Endothelial cell (in vitro differentiated cells): ENCODE measurements at regions not wholly inside any gene's neighbourhood (a gene's known extent, or its start where the extent isn't known, plus 50 kb on each side); places are given as distances from the start of the nearest gene placed in this dataset.

Experiments used
- DNase-seq: peaks from one replicate; pipeline ENCODE4 v3.0.0; 2021; ENCODE audit warnings: low spot score
- H3K27ac Mint-ChIP-seq: one replicate; pipeline ENCODE4 v1.8.0; 2021; ENCODE audit warnings: mixed read lengths, inconsistent platforms; ENCODE audit not compliant: unreplicated experiment
- H3K27me3 Mint-ChIP-seq: one replicate; pipeline ENCODE4 v1.8.0; 2021; ENCODE audit warnings: mild to moderate bottlenecking, moderate library complexity, mixed read lengths, inconsistent platforms; ENCODE audit not compliant: unreplicated experiment
- H3K36me3 Mint-ChIP-seq: one replicate; pipeline ENCODE4 v1.8.0; 2021; ENCODE audit warnings: mild to moderate bottlenecking, low read depth, mixed read lengths, inconsistent platforms; ENCODE audit not compliant: unreplicated experiment
- H3K4me1 Mint-ChIP-seq: one replicate; pipeline ENCODE4 v1.8.0; 2021; ENCODE audit warnings: mild to moderate bottlenecking, mixed read lengths, inconsistent platforms; ENCODE audit not compliant: unreplicated experiment
- H3K4me3 Mint-ChIP-seq: one replicate; pipeline ENCODE4 v1.8.0; 2021; ENCODE audit warnings: mild to moderate bottlenecking, mixed read lengths, inconsistent platforms; ENCODE audit not compliant: unreplicated experiment
- H3K9me3 Mint-ChIP-seq: one replicate; pipeline ENCODE4 v1.8.0; 2021; ENCODE audit warnings: mixed read lengths, inconsistent platforms; ENCODE audit not compliant: unreplicated experiment
- CTCF ChIP-seq: fragments of 200-600 bp; sonication (generic); IDR thresholded peaks from one replicate; pipeline ENCODE4 v1.5.0; 2021; ENCODE audit warnings: antibody characterized with exemption; ENCODE audit not compliant: unreplicated experiment

- H3K9me3 Mint-ChIP-seq, result no peaks in the 10 kb centered on the region
- H3K36me3 Mint-ChIP-seq, result peaks cover 5% of the 10 kb centered on the region
- peak overlapping the region; percentile 30 for H3K27ac Mint-ChIP-seq
- H3K4me1 Mint-ChIP-seq, result peaks cover 32% of the 10 kb centered on the region
- peaks cover 4% of the 10 kb centered on the region for H3K27me3 Mint-ChIP-seq
- no peak for TF ChIP-seq CTCF
- no peak overlapping the region for H3K4me3 Mint-ChIP-seq
- DNase-seq, result no peak
Measured at GRCh38 chr13:32936716-32937115, 79.5 kb upstream of the KL start.

- Mint-ChIP-seq H3K27ac (peak overlapping the region; percentile 42), H3K9me3 (no peaks in the 10 kb centered on the region), H3K27me3 (peaks cover 4% of the 10 kb centered on the region), H3K4me1 (peaks cover 32% of the 10 kb centered on the region), H3K4me3 (no peak overlapping the region), H3K36me3 (peaks cover 5% of the 10 kb centered on the region)
- no peak for DNase-seq
- no peak for TF ChIP-seq CTCF
Measured at GRCh38 chr13:32938314-32938713, 77.9 kb upstream of the KL start.

- H3K4me3 Mint-ChIP-seq, result no peak overlapping the region
- H3K9me3 Mint-ChIP-seq, result no peaks in the 10 kb centered on the region
- TF ChIP-seq CTCF, result no peak
- H3K27me3 Mint-ChIP-seq, result peaks cover 4% of the 10 kb centered on the region
- DNase-seq, result no peak
- peak overlapping the region; percentile 42 for H3K27ac Mint-ChIP-seq
- H3K36me3 Mint-ChIP-seq, result peaks cover 5% of the 10 kb centered on the region
- H3K4me1 Mint-ChIP-seq, result peaks cover 32% of the 10 kb centered on the region
Measured at GRCh38 chr13:32938907-32939306, 77.3 kb upstream of the KL start.

GRCh38 chr13:32940601-32941000 lies 75.6 kb upstream of the KL start:
- H3K9me3 Mint-ChIP-seq, result peaks cover 5% of the 10 kb centered on the region
- no peak for DNase-seq
- peaks cover 9% of the 10 kb centered on the region for H3K36me3 Mint-ChIP-seq
- no peak overlapping the region for H3K4me3 Mint-ChIP-seq
- peaks cover 31% of the 10 kb centered on the region for H3K4me1 Mint-ChIP-seq
- TF ChIP-seq CTCF, result no peak
- no peak overlapping the region for H3K27ac Mint-ChIP-seq
- H3K27me3 Mint-ChIP-seq, result peaks cover 4% of the 10 kb centered on the region

GRCh38 chr13:32941368-32941767 lies 74.9 kb upstream of the KL start:
- DNase-seq, result no peak
- no peak for TF ChIP-seq CTCF
- Mint-ChIP-seq H3K36me3 (peaks cover 11% of the 10 kb centered on the region), H3K27ac (no peak overlapping the region), H3K9me3 (peaks cover 5% of the 10 kb centered on the region), H3K27me3 (peaks cover 3% of the 10 kb centered on the region), H3K4me3 (no peak overlapping the region), H3K4me1 (peaks cover 23% of the 10 kb centered on the region)
